Stimulated activated effector memory CD8-positive, alpha-beta T cell treated with anti-CD3 and anti-CD28 coated beads, Interleukin-12 subunit alpha, Interleukin-12 subunit beta, amount 100 ng/mL, for 72 hours (primary cell): ENCODE measurements at regions not wholly inside any gene's neighbourhood (a gene's known extent, or its start where the extent isn't known, plus 50 kb on each side); places are given as distances from the start of the nearest gene placed in this dataset.
A peak's percentile ranks its signal among the peaks of the same experiment; 100 is the strongest.
"Not testable (repeated sequence)": the region's sequence is repeated elsewhere in the genome, so short reads cannot be mapped to it uniquely, and the experiment has no call there.

ENCODE experiments used
- ATAC-seq: fragments of 150-1000 bp; cut with Tn5 transposase; 2 replicates; pipeline ENCODE4 v1.10.0; 2021
- DNase-seq, 2 donors: peaks; one replicate each; pipeline ENCODE4 v3.0.0; 2021 to 2022; ENCODE audit warnings: low spot score in 2 of 2
- H3K27ac Mint-ChIP-seq: one replicate; pipeline ENCODE4 v1.8.0; 2022; ENCODE audit warnings: mild to moderate bottlenecking, mixed read lengths
- H3K36me3 Mint-ChIP-seq: one replicate; pipeline ENCODE4 v1.8.0; 2022; ENCODE audit warnings: mild to moderate bottlenecking, mixed read lengths
- H3K4me1 Mint-ChIP-seq: one replicate; pipeline ENCODE4 v1.8.0; 2022; ENCODE audit warnings: mixed read lengths
- H3K4me3 Mint-ChIP-seq: one replicate; pipeline ENCODE4 v1.8.0; 2022; ENCODE audit warnings: mild to moderate bottlenecking, mixed read lengths
- H3K9me3 Mint-ChIP-seq: one replicate; pipeline ENCODE4 v1.8.0; 2022; ENCODE audit warnings: mixed read lengths

DNA sequence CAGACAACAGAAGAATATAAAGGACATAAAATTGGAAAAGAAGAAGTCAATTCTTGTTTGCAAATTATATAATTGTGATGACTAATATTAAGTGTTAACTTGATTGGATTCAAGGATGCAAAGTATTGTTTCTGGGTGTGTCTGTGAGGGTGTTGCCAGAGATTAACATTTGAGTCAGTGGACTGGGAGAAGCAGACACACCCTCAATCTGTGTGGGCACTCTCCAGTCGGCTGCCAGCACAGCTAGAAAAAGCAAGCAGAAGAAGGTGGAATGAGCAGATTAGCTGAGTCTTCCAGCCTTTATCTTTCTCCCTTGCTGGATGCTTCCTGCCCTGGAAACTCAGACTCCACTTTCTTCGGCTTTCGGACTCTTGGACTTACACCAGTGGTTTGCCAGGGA, 51.7 kb downstream of the UBE2NL start:
- Mint-ChIP-seq H3K27ac (no peak overlapping the region), H3K4me3 (no peak overlapping the region), H3K9me3 (peaks cover 7% of the 10 kb centered on the region), H3K4me1 (no peaks in the 10 kb centered on the region), H3K36me3 (no peaks in the 10 kb centered on the region)
- DNase-seq = no peak
- no peak for ATAC-seq

DNA sequence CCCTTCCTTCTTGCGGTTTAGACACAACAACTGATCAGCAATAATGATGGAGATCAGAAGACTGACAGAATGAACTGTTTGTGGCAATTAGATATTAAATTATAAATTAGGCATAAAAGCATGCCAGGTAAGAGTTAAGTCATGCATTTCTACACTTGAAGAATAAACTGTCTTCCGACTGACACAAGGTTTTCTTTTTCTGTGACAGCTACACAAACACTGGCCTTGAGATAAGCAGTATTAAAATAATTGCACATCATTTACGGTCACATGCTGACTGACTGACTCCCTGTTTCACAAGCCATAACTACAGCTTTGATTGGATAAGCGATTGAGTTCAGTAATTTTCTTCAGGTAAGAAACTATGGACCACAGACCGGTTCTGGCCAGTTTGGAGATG, 56.2 kb downstream of the UBE2NL start:
- H3K36me3 Mint-ChIP-seq = no peaks in the 10 kb centered on the region
- ATAC-seq (no peak), DNase-seq (no peak)
- H3K9me3 Mint-ChIP-seq = peaks cover 7% of the 10 kb centered on the region
- H3K4me3 Mint-ChIP-seq = no peak overlapping the region
- no peaks in the 10 kb centered on the region for H3K4me1 Mint-ChIP-seq
- H3K27ac Mint-ChIP-seq = no peak overlapping the region

DNA sequence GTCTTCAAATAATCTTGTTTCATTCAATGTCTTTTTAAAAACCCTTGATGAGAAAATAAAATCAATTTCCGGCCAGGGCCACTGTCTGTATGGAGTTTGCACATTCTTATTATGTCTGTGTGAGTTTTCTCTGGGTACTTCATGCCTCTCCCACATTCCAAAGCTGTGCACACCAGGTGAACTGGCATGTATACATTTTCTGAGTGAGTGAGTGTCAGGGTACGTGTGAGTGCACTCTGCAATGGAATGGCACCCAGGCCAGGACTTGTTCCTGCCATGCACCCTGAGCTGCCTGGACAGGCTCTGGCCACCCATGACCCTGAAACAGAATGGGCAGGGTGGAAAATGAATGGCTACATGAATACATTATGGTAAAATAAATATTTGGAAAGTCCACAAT, 61.3 kb downstream of the UBE2NL start:
- no peak overlapping the region for H3K4me3 Mint-ChIP-seq
- peaks cover 12% of the 10 kb centered on the region for H3K9me3 Mint-ChIP-seq
- H3K27ac Mint-ChIP-seq = no peak overlapping the region
- H3K36me3 Mint-ChIP-seq = no peaks in the 10 kb centered on the region
- no peaks in the 10 kb centered on the region for H3K4me1 Mint-ChIP-seq
- DNase-seq (no peak), ATAC-seq (no peak)

DNA sequence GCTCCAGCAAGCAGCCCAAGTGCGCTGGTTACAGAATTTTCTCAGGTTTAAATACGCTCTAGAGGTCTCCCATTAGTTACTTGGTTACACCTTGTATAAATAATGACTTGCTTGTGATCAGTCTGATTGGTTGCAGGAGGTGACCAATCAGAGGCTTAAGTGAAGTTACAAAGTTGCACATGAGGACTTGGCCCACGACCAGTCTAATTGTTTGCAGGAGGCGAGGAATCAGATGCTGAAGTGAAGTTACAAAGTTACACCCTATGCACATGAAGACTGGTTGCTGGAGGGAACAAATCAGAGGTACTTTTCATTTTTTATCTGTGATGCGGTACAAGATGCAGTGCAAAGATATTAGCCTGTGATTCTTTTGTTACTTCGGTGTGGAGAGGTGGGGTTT, 80.7 kb downstream of the UBE2NL start:
- Mint-ChIP-seq H3K9me3 (peaks cover 10% of the 10 kb centered on the region), H3K4me3 (no peak overlapping the region), H3K36me3 (no peaks in the 10 kb centered on the region), H3K27ac (no peak overlapping the region), H3K4me1 (no peaks in the 10 kb centered on the region)
- DNase-seq (no peak), ATAC-seq (no peak)

DNA sequence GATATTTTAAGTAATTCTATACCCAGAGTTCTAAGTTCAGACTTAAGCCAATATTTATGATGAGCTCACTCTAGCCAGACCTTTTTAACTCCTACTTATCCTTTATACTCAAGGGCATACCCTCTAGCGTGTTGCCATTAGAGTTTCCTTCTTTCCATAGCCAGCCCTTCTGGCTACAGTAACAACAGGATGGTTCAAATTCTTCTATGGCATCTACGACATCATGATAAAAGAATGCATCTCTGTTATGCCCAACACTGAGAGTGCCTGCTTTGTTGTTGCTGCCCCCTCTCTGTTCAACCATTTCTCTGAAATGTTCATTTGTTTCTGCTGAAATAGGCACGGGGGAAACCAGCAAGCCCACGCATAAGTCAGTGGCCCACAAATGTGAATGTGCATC, 104.5 kb downstream of the UBE2NL start:
- no peak for DNase-seq
- Mint-ChIP-seq H3K27ac (no peak overlapping the region), H3K36me3 (no peaks in the 10 kb centered on the region), H3K4me3 (no peak overlapping the region), H3K9me3 (peaks cover 2% of the 10 kb centered on the region), H3K4me1 (no peaks in the 10 kb centered on the region)
- ATAC-seq = no peak

DNA sequence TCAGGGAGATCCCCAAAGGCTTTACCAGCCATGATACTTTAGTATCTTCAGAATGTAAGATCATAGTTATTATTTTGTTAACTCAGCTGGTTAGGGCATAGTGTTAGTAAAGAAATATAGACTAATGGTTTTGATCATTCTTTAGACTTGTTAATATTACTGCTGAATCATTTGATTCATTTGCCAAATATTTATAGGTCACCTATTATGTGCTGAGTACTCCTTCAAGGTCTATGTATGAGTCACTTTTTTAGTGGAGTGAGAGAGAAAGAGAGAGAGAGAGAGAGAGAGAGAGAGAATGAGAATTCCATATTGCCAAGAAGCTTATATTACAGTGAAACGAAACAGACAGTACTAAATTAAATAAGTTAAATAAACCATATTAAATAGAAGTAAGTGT, 110.3 kb downstream of the UBE2NL start:
- no peak for ATAC-seq
- Mint-ChIP-seq H3K9me3 (peaks cover 2% of the 10 kb centered on the region), H3K4me1 (no peaks in the 10 kb centered on the region), H3K36me3 (no peaks in the 10 kb centered on the region), H3K27ac (no peak overlapping the region), H3K4me3 (no peak overlapping the region)
- no peak for DNase-seq

DNA sequence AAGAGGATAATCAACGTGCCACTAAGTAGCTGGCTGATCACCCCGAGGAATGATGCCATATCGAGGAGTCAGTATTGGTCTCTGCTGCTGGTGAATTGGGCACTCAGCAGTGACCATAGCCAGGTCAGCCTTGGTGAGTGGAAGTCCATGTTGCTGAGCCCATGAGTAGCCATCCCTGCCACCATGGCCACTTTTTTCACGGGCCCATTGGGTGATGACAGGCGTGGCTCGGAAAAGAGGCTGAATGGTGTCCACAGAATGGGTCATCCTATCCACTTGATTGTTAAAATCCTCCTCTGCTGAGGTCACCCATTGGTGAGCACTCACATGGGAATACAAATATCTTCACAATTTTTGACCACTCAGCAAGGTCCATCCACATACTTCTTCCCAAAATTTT, 114.4 kb downstream of the UBE2NL start:
- peaks cover 6% of the 10 kb centered on the region for H3K9me3 Mint-ChIP-seq
- no peaks in the 10 kb centered on the region for H3K36me3 Mint-ChIP-seq
- DNase-seq (no peak), ATAC-seq (no peak)
- H3K4me1 Mint-ChIP-seq = no peaks in the 10 kb centered on the region
- no peak overlapping the region for H3K4me3 Mint-ChIP-seq
- no peak overlapping the region for H3K27ac Mint-ChIP-seq

DNA sequence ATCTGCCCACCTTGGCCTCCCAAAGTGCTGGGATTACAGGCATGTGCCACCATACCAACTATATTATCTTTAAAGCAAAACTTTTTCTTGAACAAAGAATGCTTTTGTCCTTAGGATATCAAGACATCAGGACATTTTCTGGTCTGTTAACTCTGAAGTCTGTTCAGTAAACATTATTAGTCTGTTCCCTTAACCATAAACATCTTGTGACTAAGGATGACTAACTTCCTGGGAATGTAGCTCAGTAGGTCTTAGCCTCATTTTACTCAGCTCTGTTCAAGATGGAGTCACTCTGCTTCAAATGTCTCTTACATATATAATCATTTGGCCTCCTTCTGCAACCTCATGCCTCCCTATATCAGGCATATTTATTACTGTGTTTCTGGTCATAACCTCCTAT, 122.9 kb downstream of the UBE2NL start:
- Mint-ChIP-seq H3K27ac (no peak overlapping the region), H3K36me3 (no peaks in the 10 kb centered on the region), H3K4me3 (no peak overlapping the region), H3K9me3 (peaks cover 6% of the 10 kb centered on the region), H3K4me1 (no peaks in the 10 kb centered on the region)
- ATAC-seq (no peak), DNase-seq (no peak)

DNA sequence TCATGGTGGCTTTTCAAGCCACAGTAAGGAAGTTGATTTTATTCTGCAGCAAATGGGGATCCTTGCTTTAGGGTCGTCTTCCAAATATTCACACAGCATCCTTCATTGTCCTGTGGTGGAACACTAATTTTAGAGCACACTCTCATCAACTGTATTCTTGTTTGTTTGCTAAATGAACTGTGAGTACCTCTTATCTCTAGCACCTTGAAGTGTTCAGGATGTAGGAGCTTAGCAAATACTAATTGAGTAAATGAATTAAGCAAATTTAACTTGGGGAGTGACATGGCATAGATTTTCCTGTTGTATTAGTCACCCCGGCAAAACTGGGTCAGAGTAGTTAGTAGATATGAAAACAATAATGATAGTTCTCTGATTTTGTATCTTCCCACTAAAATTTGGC, 156.9 kb downstream of the UBE2NL start:
- Mint-ChIP-seq H3K4me1 (no peaks in the 10 kb centered on the region), H3K27ac (no peak overlapping the region), H3K4me3 (no peak overlapping the region), H3K36me3 (no peaks in the 10 kb centered on the region), H3K9me3 (peaks cover 17% of the 10 kb centered on the region)
- ATAC-seq = no peak
- DNase-seq = no peak

DNA sequence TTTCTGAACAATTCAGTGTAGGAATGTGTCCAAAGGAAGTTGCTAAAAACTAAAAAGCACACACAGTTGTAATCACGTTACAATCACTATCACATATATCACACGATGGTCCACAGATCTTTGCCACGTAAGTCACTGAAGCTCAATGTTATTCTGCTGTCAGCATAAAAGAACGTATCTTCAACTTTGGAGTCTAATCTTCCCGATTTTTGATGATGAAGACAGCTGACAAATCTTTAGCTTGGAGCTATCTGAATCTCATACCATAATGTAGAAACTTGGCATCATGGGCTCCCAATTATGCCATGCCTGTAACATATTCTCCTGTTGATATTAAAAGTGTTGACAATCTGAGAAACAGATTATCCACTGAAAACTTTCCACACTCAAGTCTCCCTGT, 158.4 kb downstream of the UBE2NL start:
- H3K9me3 Mint-ChIP-seq = peaks cover 12% of the 10 kb centered on the region
- DNase-seq (no peak), ATAC-seq (no peak)
- H3K4me3 Mint-ChIP-seq = no peak overlapping the region
- no peak overlapping the region for H3K27ac Mint-ChIP-seq
- no peaks in the 10 kb centered on the region for H3K36me3 Mint-ChIP-seq
- no peaks in the 10 kb centered on the region for H3K4me1 Mint-ChIP-seq

DNA sequence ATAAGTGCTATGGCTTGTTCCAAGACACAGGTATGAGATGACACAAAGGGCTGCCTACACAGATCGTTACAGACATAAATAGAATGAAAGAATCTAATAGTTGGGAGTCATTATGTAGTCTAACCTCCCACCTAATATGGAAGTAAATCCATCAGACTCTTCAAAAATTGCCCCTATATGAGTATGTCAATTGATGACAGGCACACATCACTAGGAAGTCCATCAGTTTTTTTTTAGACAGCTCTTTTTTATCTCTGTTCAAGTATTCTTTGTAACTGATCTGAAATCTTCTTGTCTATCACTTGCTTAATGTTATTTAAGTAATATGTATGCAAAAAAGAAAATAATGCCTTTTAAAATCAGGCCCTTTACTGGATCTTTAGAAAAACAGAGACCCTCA, 191.6 kb downstream of the UBE2NL start:
- no peak for ATAC-seq
- H3K27ac Mint-ChIP-seq = no peak overlapping the region
- no peak for DNase-seq
- no peaks in the 10 kb centered on the region for H3K36me3 Mint-ChIP-seq
- H3K4me1 Mint-ChIP-seq = no peaks in the 10 kb centered on the region
- peaks cover 4% of the 10 kb centered on the region for H3K9me3 Mint-ChIP-seq
- H3K4me3 Mint-ChIP-seq = no peak overlapping the region

DNA sequence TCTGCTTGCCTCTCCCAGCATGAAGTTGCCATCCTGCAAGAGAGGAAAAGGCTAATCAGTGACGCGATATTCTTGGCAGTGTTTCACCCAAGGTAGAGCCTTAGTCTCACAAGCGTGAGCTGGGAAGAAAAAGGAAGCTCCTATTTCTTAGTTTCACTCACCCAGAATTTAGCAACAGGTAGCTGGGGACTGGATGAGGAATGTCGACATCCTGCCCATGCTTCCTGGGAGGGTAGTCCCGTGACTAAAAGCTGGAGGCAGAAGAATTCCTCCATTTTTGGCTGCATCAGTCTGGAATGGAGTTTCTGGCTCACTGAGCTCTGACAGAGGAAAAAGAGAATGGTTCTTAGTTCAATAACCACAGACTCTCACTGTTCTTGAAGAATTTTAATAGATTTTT, 198.4 kb downstream of the UBE2NL start:
- H3K4me3 Mint-ChIP-seq, H3K27ac Mint-ChIP-seq, H3K4me1 Mint-ChIP-seq, H3K36me3 Mint-ChIP-seq, ATAC-seq, H3K9me3 Mint-ChIP-seq: not testable (repeated sequence)
- peak in 1 of 2 donors; percentile 20 for DNase-seq

DNA sequence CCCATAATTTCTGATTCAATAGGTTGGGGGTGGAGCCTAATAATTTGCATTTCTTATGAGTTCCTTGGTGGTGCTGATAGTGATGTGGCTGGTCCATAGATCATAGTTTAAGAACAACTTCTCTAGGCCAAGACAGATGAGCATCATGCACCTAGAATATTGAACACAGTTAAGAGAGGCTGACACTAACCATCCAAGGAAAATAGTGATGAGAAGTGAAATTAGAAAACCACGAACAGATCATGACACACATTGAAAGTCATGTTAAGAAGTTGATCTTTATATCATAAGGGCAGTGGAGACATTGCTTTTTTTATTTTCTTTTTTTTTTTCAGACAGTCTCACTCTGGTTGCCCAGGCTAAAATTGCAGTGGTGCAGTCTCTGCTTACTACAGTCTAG, 205.8 kb downstream of the UBE2NL start:
- H3K4me3 Mint-ChIP-seq, H3K27ac Mint-ChIP-seq, H3K4me1 Mint-ChIP-seq, DNase-seq, H3K36me3 Mint-ChIP-seq, H3K9me3 Mint-ChIP-seq: not testable (repeated sequence)
- ATAC-seq = peak; percentile 55

DNA sequence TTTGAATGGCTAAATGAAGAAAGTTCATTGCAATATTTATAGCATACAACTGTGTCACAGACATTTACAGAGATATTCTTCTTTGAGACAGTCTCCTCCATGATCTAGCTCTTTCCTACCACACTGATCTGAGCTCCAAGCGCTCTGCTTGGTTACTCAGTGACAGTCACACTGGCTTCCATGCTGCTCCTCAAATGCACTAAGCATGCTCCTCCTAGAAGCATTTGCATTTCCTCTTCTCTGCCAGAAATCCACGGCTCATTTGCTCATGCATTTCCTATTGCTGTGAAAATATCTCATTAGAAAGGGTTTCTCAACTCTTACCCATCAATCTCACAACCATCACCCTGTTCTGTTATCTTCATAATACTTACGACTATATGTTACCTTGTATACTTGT, 208.2 kb downstream of the UBE2NL start:
- ATAC-seq, H3K27ac Mint-ChIP-seq, H3K9me3 Mint-ChIP-seq, DNase-seq, H3K4me1 Mint-ChIP-seq, H3K4me3 Mint-ChIP-seq, H3K36me3 Mint-ChIP-seq: not testable (repeated sequence)

DNA sequence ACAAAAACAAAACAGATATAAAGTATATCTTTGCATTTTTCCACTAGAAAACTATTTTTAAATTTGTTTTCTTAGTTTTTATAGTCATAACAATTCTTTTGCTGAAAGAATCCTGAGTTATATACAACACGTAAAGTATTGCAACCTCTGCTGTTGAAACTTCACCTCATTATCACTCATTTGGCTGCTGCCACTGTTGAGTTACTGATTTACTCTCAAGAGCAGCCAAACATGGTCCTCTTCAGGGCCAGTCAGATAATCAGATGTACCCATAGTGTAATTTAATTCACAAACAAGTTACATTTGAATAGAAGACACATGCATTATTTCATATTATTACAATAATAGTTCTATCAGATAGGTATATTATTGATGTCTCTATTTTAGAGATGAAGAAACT, 235.6 kb downstream of the UBE2NL start:
- not testable (repeated sequence) for DNase-seq, H3K4me3 Mint-ChIP-seq, H3K9me3 Mint-ChIP-seq, H3K27ac Mint-ChIP-seq, H3K36me3 Mint-ChIP-seq, ATAC-seq, H3K4me1 Mint-ChIP-seq

DNA sequence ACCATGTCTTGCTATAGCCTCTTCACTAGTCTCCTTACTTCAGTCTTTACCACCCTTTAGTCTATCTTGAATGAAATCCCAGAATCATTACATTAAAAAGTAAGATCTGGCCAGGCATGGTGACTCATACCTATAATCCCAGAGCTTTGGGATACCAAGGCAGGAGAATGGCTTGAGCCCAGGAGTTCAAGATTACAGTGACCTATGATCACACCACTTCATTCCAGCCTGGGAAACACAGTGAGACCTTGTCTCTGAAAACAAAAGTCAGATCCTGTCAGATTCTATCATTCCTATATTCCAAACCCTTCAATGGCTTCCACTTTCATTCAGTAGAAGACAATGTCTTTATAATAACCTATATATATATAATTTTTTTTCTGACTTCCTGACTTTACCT, 237.7 kb downstream of the UBE2NL start:
- ATAC-seq = not testable (repeated sequence)

DNA sequence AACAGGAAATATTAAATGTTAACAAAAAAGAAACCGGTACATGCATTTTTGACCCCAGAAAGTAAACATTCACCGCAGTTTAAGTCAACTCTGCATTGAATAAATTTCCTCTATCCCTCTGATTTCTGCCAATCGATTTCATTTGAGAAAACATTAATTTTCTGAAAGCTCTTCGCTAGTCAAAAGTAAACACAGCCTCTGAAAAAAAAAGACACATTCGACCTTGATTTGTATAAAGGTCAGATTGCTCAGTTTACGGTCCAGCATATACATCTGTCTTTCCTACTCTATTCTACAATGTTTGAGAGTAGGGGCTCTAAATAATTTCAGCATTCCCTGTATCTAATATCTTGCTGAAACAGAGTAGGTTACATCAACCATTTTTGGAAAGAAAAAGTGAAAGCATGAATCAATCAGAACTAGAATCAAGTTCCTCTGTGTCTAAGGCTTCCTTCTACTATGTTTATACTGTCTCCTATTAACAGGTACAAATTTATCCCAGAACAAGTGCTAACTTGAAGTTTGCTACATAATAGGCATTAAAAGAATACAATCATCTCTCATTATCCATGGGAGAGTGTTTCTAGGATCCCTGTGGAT, 243.8 kb downstream of the UBE2NL start:
- H3K36me3 Mint-ChIP-seq, ATAC-seq, H3K27ac Mint-ChIP-seq, DNase-seq, H3K9me3 Mint-ChIP-seq, H3K4me3 Mint-ChIP-seq, H3K4me1 Mint-ChIP-seq: not testable (repeated sequence)

More for the DNA sequence above, 237.7 kb downstream of the UBE2NL start:
- not testable (repeated sequence) for H3K9me3 Mint-ChIP-seq, H3K4me3 Mint-ChIP-seq, H3K4me1 Mint-ChIP-seq, H3K36me3 Mint-ChIP-seq, DNase-seq, H3K27ac Mint-ChIP-seq
